ES-I3 (cell line): ENCODE measurements at regions not wholly inside any gene's neighbourhood (a gene's known extent, or its start where the extent isn't known, plus 50 kb on each side); places are given as distances from the start of the nearest gene placed in this dataset.

Experiments
- H3K36me3 ChIP-seq: 2 replicates; pipeline ENCODE4 v1.6.1; 2013; ENCODE audit warnings: mild to moderate bottlenecking, low read length, control low read depth, moderate library complexity; ENCODE audit not compliant: insufficient read depth
- H3K4me1 ChIP-seq: 2 replicates; pipeline ENCODE4 v1.6.1; 2013; ENCODE audit warnings: mild to moderate bottlenecking, control low read depth, low read length; ENCODE audit not compliant: insufficient read depth
- H3K9ac ChIP-seq: 2 replicates; pipeline ENCODE4 v1.6.1; 2013; ENCODE audit warnings: low read depth, mild to moderate bottlenecking, low read length, moderate library complexity
- H3K9me3 ChIP-seq: 2 replicates; pipeline ENCODE4 v1.6.1; 2013; ENCODE audit warnings: mild to moderate bottlenecking, low read length, moderate library complexity; ENCODE audit not compliant: control insufficient read depth, insufficient read depth

DNA sequence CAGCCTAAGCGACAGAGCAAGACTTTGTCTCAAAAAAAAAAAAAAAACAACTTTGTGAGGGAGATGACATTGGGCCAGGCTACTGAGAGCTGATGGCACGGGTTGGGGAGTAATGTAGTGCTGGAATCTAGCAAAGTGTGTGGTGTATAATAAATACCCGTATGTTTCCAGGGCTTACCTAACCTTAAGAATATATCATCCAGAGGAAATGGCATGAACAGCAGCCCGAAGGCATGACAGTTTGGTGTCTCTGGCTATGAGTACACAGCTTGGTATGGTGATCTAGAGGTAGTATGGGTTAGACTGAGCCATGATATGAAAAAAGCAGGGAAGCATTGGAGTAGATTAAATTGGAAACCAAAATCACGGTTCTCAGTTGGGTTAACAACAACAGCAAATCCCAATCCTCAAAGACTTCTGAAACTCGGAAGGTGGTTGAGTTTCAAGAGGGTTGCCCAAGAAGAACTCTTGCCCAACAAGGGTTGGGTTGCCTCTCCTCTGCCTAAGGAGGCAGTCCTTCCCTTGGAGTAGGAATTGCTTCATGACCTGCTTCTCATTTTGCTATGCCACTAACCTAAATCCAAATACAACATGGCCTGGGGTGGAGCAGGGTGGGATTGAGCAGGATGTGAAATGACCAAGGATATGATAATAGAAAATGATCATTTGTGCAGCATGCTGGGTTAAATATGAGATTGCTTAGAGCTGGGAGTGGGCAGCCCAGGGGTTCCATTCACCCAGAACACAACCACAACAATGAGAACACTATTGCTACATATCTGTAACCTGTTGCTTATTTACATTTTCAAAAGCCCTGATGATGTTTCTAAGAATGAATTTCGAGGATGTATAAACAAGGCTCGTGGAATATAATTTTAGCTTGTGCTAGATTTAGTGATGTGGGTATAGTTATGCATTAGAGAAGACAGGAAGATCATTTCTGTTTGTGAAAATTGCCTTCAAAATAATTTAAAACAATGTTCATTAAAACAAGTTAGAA, 64.6 kb upstream of the ZFR start:
- H3K36me3 ChIP-seq, result no peaks in the 10 kb centered on the region
- H3K9ac ChIP-seq, result no peak overlapping the region
- peaks cover 21% of the 10 kb centered on the region for H3K4me1 ChIP-seq
- H3K9me3 ChIP-seq, result no peaks in the 10 kb centered on the region

DNA sequence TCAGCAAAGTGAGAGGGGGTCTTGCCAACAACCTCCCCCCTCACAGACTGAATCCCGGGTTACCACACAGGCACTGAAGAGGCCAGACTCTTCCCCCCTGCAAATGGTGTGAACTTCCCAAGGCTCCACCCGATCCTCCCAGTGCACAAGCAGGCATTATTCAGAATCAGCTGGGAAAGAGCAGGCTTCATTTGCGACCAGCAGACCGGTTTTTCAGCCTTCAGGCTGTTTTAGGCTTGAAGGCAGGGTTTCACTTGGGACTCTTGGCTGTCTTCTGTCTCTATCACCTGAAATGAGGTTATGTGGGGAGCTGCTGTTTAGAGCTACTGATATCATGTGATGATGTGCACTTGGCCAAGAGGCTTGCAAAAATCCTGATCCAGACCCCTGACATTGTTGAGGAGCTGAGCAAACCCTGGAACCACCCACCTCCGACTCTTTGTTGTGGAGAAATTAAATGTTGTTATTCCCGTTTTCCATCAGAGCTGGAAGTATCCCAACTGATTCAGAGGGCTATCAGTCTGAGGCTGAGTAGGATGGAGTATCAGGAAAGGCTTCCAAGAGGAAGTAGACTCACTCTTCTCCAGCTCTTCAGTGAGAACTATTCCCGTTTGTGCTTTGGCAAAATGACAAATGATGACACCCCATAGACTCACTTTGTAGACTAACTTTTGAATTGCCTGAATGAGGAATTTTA, 63.3 kb upstream of the ZFR start:
- Histone ChIP-seq H3K9ac (no peak overlapping the region), H3K4me1 (peaks cover 21% of the 10 kb centered on the region), H3K36me3 (no peaks in the 10 kb centered on the region), H3K9me3 (no peaks in the 10 kb centered on the region)

DNA sequence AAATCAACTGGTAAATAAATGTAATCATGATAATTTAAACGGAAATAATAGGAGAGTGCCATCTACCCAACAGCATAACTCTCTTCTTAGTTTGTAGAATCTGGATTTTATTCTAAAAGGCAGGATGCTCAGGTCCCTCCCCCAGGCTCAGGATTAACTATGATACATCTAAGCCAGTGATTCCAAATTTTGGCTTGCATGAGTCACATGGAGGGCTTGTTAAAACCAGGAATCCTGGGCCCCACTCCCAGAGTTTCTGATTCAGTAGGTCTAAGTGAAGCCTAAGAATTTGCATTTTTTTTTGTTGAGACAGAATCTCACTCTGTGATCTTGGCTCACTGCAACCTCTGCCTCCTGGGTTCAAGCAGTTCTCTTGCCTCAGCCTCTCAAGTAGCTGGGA, 62.3 kb upstream of the ZFR start:
- Histone ChIP-seq H3K36me3 (no peaks in the 10 kb centered on the region), H3K9ac (no peak overlapping the region), H3K4me1 (peaks cover 24% of the 10 kb centered on the region), H3K9me3 (no peaks in the 10 kb centered on the region)

GRCh38 chr5:32506201-32506661, 61.7 kb upstream of the ZFR start:
- no peak overlapping the region for H3K9ac ChIP-seq
- no peaks in the 10 kb centered on the region for H3K36me3 ChIP-seq
- no peaks in the 10 kb centered on the region for H3K9me3 ChIP-seq
- peaks cover 29% of the 10 kb centered on the region for H3K4me1 ChIP-seq

GRCh38 chr5:32505756-32506155, 61.2 kb upstream of the ZFR start:
- Histone ChIP-seq H3K4me1 (peaks cover 29% of the 10 kb centered on the region), H3K36me3 (no peaks in the 10 kb centered on the region), H3K9ac (no peak overlapping the region), H3K9me3 (no peaks in the 10 kb centered on the region)

DNA sequence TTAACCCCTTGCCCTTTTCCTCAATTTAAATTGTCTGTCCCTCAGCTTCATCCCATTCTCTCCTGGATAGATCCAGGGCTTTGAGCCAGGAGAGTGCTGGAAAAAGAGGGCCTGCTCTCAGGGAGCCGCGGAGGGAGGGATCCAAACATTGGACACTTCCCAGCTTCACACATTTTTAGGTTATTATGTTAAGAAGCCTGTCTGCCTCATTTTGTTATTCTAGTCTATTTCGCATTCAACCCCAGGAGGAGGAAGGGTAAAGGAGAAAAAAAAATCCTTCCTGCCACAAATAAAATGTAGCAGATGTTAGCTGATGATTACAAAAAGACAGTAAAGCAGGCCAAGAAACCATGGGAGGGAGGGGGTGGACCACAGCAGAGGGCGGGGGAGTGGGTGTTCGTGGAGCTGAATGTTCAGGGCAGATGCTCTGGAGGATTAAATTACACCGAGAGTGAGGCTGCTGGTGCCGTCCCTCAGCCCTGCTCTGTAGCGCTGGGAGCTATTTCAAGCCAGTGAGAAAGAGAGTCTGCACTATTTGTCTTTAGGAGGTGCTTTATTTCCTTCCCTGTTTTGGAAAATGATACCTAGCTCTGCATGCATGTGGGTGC, 60.6 kb upstream of the ZFR start:
- no peaks in the 10 kb centered on the region for H3K36me3 ChIP-seq
- no peak overlapping the region for H3K9ac ChIP-seq
- peaks cover 32% of the 10 kb centered on the region for H3K4me1 ChIP-seq
- no peaks in the 10 kb centered on the region for H3K9me3 ChIP-seq

DNA sequence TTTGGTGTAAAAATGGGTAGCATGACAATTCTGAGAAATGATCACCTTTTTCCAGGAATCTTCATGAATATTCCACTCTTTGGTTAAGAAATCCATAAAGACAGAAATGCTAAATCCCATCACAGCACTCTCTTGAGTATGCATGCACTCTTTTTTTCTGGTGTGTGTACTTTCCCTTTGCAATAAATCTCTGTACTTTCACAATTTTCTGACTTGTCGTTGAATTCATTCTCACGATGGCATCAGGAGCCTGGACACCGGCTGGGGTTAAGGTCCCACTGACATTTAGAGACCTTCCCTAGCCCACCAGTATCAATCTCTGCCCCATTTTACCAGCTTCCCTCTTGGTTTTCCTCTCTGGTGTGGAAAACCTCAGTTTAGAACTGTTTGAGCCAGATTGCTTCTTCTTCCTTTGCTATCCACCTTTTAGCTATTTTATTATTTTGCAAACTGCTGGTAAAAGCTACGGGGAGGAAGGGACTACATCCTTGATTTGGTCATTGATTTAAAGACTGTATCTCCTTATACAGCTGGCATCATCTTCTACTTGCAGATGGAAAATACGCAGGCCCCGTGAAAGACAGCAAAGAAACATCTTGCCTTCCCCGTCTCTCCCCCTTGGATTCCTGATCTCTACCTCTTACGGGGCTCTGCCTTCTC, 59.9 kb upstream of the ZFR start:
- H3K36me3 ChIP-seq, result no peaks in the 10 kb centered on the region
- H3K9ac ChIP-seq, result no peak overlapping the region

GRCh38 chr5:32503261-32503660, 58.7 kb upstream of the ZFR start:
- Histone ChIP-seq H3K9ac (no peak overlapping the region), H3K9me3 (no peaks in the 10 kb centered on the region), H3K36me3 (no peaks in the 10 kb centered on the region), H3K4me1 (peaks cover 37% of the 10 kb centered on the region)

More for the DNA sequence above, 59.9 kb upstream of the ZFR start:
- Histone ChIP-seq H3K4me1 (peaks cover 37% of the 10 kb centered on the region), H3K9me3 (no peaks in the 10 kb centered on the region)

- Histone ChIP-seq H3K9ac (peak overlapping the region; percentile 32; the same call in 1 of the 2 replicates), H3K4me1 (peaks cover 36% of the 10 kb centered on the region), H3K9me3 (no peaks in the 10 kb centered on the region), H3K36me3 (no peaks in the 10 kb centered on the region)
Observed at GRCh38 chr5:32501071-32502002, 56.8 kb upstream of the ZFR start.

GRCh38 chr5:32500181-32500580, 55.6 kb upstream of the ZFR start:
- no peaks in the 10 kb centered on the region for H3K36me3 ChIP-seq
- no peaks in the 10 kb centered on the region for H3K9me3 ChIP-seq
- H3K9ac ChIP-seq, result peak overlapping the region; percentile 32; the same call in 1 of the 2 replicates
- H3K4me1 ChIP-seq, result peaks cover 26% of the 10 kb centered on the region

GRCh38 chr5:32499261-32499660, 54.7 kb upstream of the ZFR start:
- Histone ChIP-seq H3K9me3 (no peaks in the 10 kb centered on the region), H3K9ac (no peak overlapping the region), H3K4me1 (peaks cover 17% of the 10 kb centered on the region), H3K36me3 (no peaks in the 10 kb centered on the region)

DNA sequence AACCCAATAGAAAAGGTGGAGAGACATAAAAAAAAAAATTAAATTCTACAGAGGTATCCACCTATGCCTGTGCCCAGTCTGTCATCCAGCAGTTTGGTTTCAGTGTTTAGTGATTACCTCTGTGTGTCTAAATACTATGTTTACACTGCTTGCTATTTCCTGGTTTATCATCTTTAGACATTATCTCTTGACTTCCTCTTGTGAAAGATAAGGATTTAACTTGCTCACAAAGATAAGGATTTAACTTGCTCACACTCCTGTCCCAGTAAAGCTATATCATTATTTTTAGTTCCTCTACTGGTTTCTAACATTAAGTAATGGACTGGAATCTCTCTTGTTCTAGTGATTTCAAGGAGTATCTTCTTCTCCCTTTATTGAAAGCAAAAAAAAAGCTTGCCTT, 53.9 kb upstream of the ZFR start:
- Histone ChIP-seq H3K9me3 (no peaks in the 10 kb centered on the region), H3K36me3 (no peaks in the 10 kb centered on the region), H3K9ac (no peak overlapping the region), H3K4me1 (peaks cover 16% of the 10 kb centered on the region)

DNA sequence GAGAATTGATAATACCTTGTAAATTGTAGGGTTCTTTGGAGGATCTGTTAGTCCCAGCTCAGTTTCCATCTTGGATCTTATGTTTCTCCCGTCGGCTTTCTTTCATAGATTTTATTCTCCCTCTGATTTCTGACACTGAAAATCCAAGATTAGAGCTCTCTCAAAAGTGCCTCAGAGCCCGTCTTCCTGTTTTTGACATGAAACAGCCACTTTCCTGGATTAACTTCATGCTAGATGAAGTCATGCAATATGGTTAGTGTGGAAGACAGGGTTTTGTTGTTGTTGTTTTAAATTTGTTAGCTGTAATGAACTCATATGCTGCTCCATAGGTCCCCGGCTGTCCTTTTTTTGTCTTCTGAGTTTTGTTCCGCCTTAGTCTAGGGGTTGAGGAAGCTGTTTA, 51.6 kb upstream of the ZFR start:
- Histone ChIP-seq H3K9me3 (no peaks in the 10 kb centered on the region), H3K4me1 (peaks cover 8% of the 10 kb centered on the region; the same call in 1 of the 2 replicates), H3K36me3 (no peaks in the 10 kb centered on the region), H3K9ac (no peak overlapping the region)
